HL-60 (cell line): ENCODE measurements at regions not wholly inside any gene's neighbourhood (a gene's known extent, or its start where the extent isn't known, plus 50 kb on each side); places are given as distances from the start of the nearest gene placed in this dataset.

ENCODE experiments used
- DNase-seq, 2 experiments: peaks; one replicate each; pipeline ENCODE4 v3.0.0-alpha.2; 2010 to 2020; ENCODE audit warnings: low read depth in 1 of 2, low spot score in 1 of 2
- H3K27ac ChIP-seq: fragments of 250-450 bp; sonication (Bioruptor Pico); replicated peaks from 2 replicates; pipeline ENCODE4 v1.5.1; 2020; ENCODE audit warnings: mild to moderate bottlenecking, moderate library complexity
- H3K27me3 ChIP-seq: fragments of 250-450 bp; sonication (Bioruptor Pico); 2 replicates; pipeline ENCODE4 v1.5.1; 2021; ENCODE audit warnings: mild to moderate bottlenecking, moderate library complexity; ENCODE audit not compliant: insufficient read depth, poor library complexity, severe bottlenecking
- H3K4me3 ChIP-seq: replicated peaks from 2 replicates; pipeline ENCODE4 v1.5.1; 2011; ENCODE audit warnings: mild to moderate bottlenecking, control low read depth, low read length; ENCODE audit not compliant: insufficient read depth
- CTCF ChIP-seq: IDR thresholded peaks from one replicate; pipeline ENCODE4 v1.5.1; 2011; ENCODE audit warnings: low read length, control low read depth, inconsistent platforms; ENCODE audit not compliant: insufficient read depth
- GABPA ChIP-seq: IDR thresholded peaks from 2 replicates; pipeline ENCODE4 v1.6.1; 2012; ENCODE audit warnings: low read depth
- POLR2AphosphoS5 ChIP-seq: IDR thresholded peaks from 2 replicates; pipeline ENCODE4 v1.6.1; 2012; ENCODE audit warnings: low read depth
- REST ChIP-seq: IDR thresholded peaks from 2 replicates; pipeline ENCODE4 v1.6.1; 2012; ENCODE audit warnings: low read depth; ENCODE audit not compliant: insufficient replicate concordance
- SPI1 ChIP-seq: IDR thresholded peaks from 2 replicates; pipeline ENCODE4 v1.6.1; 2012; ENCODE audit warnings: low read depth, mild to moderate bottlenecking, borderline replicate concordance

- Histone ChIP-seq H3K27me3 (no peaks in the 10 kb centered on the region), H3K4me3 (no peak overlapping the region), H3K27ac (no peak overlapping the region)
- DNase-seq, result no peak
- no peak for TF ChIP-seq POLR2AphosphoS5
- no peak for TF ChIP-seq GABPA
- no peak for TF ChIP-seq CTCF
- no peak for TF ChIP-seq SPI1
- TF ChIP-seq REST, result no peak
Observed at GRCh38 chr12:63308671-63309070, 157.7 kb upstream of the AVPR1A start.

- no peak for DNase-seq
- Histone ChIP-seq H3K4me3 (no peak overlapping the region), H3K27ac (no peak overlapping the region), H3K27me3 (no peaks in the 10 kb centered on the region)
- TF ChIP-seq SPI1, result no peak
Observed at GRCh38 chr12:63307849-63308248, 156.8 kb upstream of the AVPR1A start.

- Histone ChIP-seq H3K27ac (no peak overlapping the region), H3K27me3 (no peaks in the 10 kb centered on the region), H3K4me3 (no peak overlapping the region)
- TF ChIP-seq CTCF (no peak), GABPA (no peak), POLR2AphosphoS5 (no peak), REST (no peak), SPI1 (no peak)
- no peak for DNase-seq
Observed at GRCh38 chr12:63305901-63306875, 155.2 kb upstream of the AVPR1A start.

- DNase-seq, result no peak
- Histone ChIP-seq H3K27ac (no peak overlapping the region), H3K4me3 (no peak overlapping the region), H3K27me3 (no peaks in the 10 kb centered on the region)
- TF ChIP-seq POLR2AphosphoS5, result no peak
- TF ChIP-seq SPI1, result no peak
- TF ChIP-seq GABPA, result no peak
- TF ChIP-seq CTCF, result no peak
- no peak for TF ChIP-seq REST
Observed at GRCh38 chr12:63304887-63305316, 153.9 kb upstream of the AVPR1A start.
